ENCODE measurements at regions not wholly inside any gene's neighbourhood (a gene's known extent, or its start where the extent isn't known, plus 50 kb on each side); places are given as distances from the start of the nearest gene placed in this dataset.

DNA sequence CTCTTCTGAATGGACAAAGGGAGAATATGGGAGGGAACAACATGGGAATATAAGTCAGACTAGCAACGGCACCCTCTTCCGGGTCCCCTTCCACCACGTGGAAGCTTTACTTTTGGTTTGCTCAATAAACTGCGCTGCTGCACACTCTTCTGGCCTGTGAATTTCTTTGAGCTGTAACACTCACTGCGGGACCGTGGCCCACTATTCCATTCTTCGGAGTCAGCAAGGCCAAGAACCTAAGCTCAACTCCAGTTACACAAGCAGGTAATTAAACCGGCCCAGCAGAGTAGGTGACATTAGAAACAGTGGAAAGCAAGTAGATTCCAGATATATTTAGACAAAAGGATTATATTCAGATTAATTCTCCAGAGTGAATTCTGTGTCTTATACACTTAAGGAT, 697.4 kb upstream of the NXPH2 start:
- Histone ChIP-seq H3K27me3 (ENCODE audit: control insufficient read depth in 4 of 4, insufficient read depth in 4 of 4, low read length in 3 of 4) (no peaks in the 10 kb centered on the region), H3K4me1 (ENCODE audit: control insufficient read depth in 4 of 4, insufficient read depth in 4 of 4, low read length in 3 of 4) (no peaks in the 10 kb centered on the region), H3K9ac (ENCODE audit: low read depth in 1 of 2, low read length in 2 of 2) (no peak overlapping the region), H3K27ac (ENCODE audit: low read depth in 1 of 2, low read length in 2 of 2) (no peak overlapping the region), H3K9me3 (ENCODE audit: control insufficient read depth in 4 of 4, low read length in 3 of 4) (no peaks in the 10 kb centered on the region), H3K36me3 (ENCODE audit: control insufficient read depth in 4 of 4, insufficient read depth in 3 of 4, low read depth in 1 of 4, low read length in 3 of 4) (no peaks in the 10 kb centered on the region), H3K4me3 (ENCODE audit: low read depth in 1 of 3, low read length in 3 of 3) (no peak overlapping the region)
- DNase-seq (ENCODE audit: low spot score) = no peak
- TF ChIP-seq HNF4A (conservative IDR thresholded peaks at IDR 0.05) = no peak
- TF ChIP-seq SP1 (IDR thresholded peaks at IDR 0.05) = no peak
- TF ChIP-seq, protein P1, sequence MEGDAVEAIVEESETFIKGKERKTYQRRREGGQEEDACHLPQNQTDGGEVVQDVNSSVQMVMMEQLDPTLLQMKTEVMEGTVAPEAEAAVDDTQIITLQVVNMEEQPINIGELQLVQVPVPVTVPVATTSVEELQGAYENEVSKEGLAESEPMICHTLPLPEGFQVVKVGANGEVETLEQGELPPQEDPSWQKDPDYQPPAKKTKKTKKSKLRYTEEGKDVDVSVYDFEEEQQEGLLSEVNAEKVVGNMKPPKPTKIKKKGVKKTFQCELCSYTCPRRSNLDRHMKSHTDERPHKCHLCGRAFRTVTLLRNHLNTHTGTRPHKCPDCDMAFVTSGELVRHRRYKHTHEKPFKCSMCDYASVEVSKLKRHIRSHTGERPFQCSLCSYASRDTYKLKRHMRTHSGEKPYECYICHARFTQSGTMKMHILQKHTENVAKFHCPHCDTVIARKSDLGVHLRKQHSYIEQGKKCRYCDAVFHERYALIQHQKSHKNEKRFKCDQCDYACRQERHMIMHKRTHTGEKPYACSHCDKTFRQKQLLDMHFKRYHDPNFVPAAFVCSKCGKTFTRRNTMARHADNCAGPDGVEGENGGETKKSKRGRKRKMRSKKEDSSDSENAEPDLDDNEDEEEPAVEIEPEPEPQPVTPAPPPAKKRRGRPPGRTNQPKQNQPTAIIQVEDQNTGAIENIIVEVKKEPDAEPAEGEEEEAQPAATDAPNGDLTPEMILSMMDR (IDR thresholded peaks at IDR 0.05; ENCODE audit: low read depth, low read length, missing input control) = no peak
- TF ChIP-seq, protein P2, sequence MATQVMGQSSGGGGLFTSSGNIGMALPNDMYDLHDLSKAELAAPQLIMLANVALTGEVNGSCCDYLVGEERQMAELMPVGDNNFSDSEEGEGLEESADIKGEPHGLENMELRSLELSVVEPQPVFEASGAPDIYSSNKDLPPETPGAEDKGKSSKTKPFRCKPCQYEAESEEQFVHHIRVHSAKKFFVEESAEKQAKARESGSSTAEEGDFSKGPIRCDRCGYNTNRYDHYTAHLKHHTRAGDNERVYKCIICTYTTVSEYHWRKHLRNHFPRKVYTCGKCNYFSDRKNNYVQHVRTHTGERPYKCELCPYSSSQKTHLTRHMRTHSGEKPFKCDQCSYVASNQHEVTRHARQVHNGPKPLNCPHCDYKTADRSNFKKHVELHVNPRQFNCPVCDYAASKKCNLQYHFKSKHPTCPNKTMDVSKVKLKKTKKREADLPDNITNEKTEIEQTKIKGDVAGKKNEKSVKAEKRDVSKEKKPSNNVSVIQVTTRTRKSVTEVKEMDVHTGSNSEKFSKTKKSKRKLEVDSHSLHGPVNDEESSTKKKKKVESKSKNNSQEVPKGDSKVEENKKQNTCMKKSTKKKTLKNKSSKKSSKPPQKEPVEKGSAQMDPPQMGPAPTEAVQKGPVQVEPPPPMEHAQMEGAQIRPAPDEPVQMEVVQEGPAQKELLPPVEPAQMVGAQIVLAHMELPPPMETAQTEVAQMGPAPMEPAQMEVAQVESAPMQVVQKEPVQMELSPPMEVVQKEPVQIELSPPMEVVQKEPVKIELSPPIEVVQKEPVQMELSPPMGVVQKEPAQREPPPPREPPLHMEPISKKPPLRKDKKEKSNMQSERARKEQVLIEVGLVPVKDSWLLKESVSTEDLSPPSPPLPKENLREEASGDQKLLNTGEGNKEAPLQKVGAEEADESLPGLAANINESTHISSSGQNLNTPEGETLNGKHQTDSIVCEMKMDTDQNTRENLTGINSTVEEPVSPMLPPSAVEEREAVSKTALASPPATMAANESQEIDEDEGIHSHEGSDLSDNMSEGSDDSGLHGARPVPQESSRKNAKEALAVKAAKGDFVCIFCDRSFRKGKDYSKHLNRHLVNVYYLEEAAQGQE (IDR thresholded peaks at IDR 0.05) = no peak
- TF ChIP-seq, protein P3, sequence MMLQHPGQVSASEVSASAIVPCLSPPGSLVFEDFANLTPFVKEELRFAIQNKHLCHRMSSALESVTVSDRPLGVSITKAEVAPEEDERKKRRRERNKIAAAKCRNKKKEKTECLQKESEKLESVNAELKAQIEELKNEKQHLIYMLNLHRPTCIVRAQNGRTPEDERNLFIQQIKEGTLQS (IDR thresholded peaks at IDR 0.05) = no peak
- TF ChIP-seq NR2F2 (IDR thresholded peaks at IDR 0.05) = no peak
- TF ChIP-seq, protein P4, sequence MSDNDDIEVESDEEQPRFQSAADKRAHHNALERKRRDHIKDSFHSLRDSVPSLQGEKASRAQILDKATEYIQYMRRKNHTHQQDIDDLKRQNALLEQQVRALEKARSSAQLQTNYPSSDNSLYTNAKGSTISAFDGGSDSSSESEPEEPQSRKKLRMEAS (IDR thresholded peaks at IDR 0.05) = no peak
- no peak for TF ChIP-seq TAF1 (conservative IDR thresholded peaks at IDR 0.05)
- no peak for TF ChIP-seq RXRA (IDR thresholded peaks at IDR 0.05)
- TF ChIP-seq EGR1 (IDR thresholded peaks at IDR 0.05; ENCODE audit: low read depth in 2 of 2) = no peak
- no peak for TF ChIP-seq RAD21 (IDR thresholded peaks at IDR 0.05)
- TF ChIP-seq HNF4G (IDR thresholded peaks at IDR 0.05) = no peak
- TF ChIP-seq FOXA1 (IDR thresholded peaks at IDR 0.05) = no peak
- WGBS = 87% methylated on average over 8 of the region's 8 CpGs

DNA sequence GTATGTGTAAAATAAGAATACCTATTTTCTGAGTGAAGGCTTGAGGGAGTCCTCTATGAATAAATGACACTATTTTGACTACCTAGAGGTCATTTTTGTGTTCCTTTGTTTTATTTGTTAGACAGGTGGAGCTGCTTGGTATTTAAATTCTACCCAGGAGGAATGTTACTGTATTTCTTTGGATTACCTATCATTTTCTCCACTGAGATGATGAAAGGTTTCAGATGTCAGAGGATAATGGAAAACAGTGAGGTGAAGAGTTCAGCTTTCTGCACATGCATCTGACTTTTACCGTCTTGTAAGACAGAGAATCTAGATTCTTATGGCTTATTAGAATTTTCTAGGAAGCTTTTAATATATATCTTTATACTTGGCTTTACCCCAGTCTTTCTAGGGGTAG, 689.8 kb upstream of the NXPH2 start:
- DNase-seq (ENCODE audit: low spot score) = no peak
- H3K9ac ChIP-seq (ENCODE audit: low read depth in 1 of 2, low read length in 2 of 2) = no peak overlapping the region
- no peak overlapping the region for H3K4me3 ChIP-seq (ENCODE audit: low read depth in 1 of 3, low read length in 3 of 3)
- TF ChIP-seq RXRA (IDR thresholded peaks at IDR 0.05) = no peak
- no peak for TF ChIP-seq TAF1 (conservative IDR thresholded peaks at IDR 0.05)
- no peak for TF ChIP-seq YY1 (IDR thresholded peaks at IDR 0.05)
- TF ChIP-seq SP1 (IDR thresholded peaks at IDR 0.05) = no peak
- TF ChIP-seq FOXA1 (IDR thresholded peaks at IDR 0.05) = no peak
- TF ChIP-seq HNF4A (conservative IDR thresholded peaks at IDR 0.05) = no peak
- TF ChIP-seq, protein P1 (IDR thresholded peaks at IDR 0.05; ENCODE audit: low read depth, low read length, missing input control) = no peak
- no peak for TF ChIP-seq GABPA (IDR thresholded peaks at IDR 0.05 in 1 of 2, conservative IDR thresholded peaks at IDR 0.05 in 1 of 2)
- no peak for TF ChIP-seq EGR1 (IDR thresholded peaks at IDR 0.05; ENCODE audit: low read depth in 2 of 2)
- no peak for TF ChIP-seq FOXA2 (IDR thresholded peaks at IDR 0.05)
- no peaks in the 10 kb centered on the region for H3K27me3 ChIP-seq (ENCODE audit: control insufficient read depth in 4 of 4, insufficient read depth in 4 of 4, low read length in 3 of 4)
- no peaks in the 10 kb centered on the region for H3K4me1 ChIP-seq (ENCODE audit: control insufficient read depth in 4 of 4, insufficient read depth in 4 of 4, low read length in 3 of 4)
- 77% methylated on average over 1 of the region's 1 CpG for WGBS
- no peaks in the 10 kb centered on the region for H3K36me3 ChIP-seq (ENCODE audit: control insufficient read depth in 4 of 4, insufficient read depth in 3 of 4, low read depth in 1 of 4, low read length in 3 of 4)
- no peak overlapping the region for H3K27ac ChIP-seq (ENCODE audit: low read depth in 1 of 2, low read length in 2 of 2)
- H3K9me3 ChIP-seq (ENCODE audit: control insufficient read depth in 4 of 4, low read length in 3 of 4) = no peaks in the 10 kb centered on the region

Measured in liver (tissue), 8 donors.